ENCODE measurements at regions not wholly inside any gene's neighbourhood (a gene's known extent, or its start where the extent isn't known, plus 50 kb on each side); places are given as distances from the start of the nearest gene placed in this dataset.

- TF ChIP-seq ZNF214 (tag by site-specific recombination; IDR thresholded peaks at IDR 0.05; ENCODE audit: borderline replicate concordance) (no peak), ZNF280D (tag by site-specific recombination; IDR thresholded peaks at IDR 0.05) (no peak), ZFP3 (tag by site-specific recombination; IDR thresholded peaks at IDR 0.05; ENCODE audit: low read depth) (no peak), CTCF (tag by site-specific recombination; IDR thresholded peaks at IDR 0.05) (no peak), ZNF140 (tag by site-specific recombination; IDR thresholded peaks at IDR 0.05) (no peak)
These were observed 441.8 kb downstream of the IRS1 start for GRCh38 chr2:226357816-226358215.
